Skin of body (tissue), 1 donor: ENCODE measurements at regions not wholly inside any gene's neighbourhood (a gene's known extent, or its start where the extent isn't known, plus 50 kb on each side); places are given as distances from the start of the nearest gene placed in this dataset.
"Not testable (repeated sequence)": the region's sequence is repeated elsewhere in the genome, so short reads cannot be mapped to it uniquely, and the experiment has no call there.

Experiments
- DNase-seq: peaks from one replicate; lab custom pipeline; 2025; lab: John Stamatoyannopoulos, UW

DNA sequence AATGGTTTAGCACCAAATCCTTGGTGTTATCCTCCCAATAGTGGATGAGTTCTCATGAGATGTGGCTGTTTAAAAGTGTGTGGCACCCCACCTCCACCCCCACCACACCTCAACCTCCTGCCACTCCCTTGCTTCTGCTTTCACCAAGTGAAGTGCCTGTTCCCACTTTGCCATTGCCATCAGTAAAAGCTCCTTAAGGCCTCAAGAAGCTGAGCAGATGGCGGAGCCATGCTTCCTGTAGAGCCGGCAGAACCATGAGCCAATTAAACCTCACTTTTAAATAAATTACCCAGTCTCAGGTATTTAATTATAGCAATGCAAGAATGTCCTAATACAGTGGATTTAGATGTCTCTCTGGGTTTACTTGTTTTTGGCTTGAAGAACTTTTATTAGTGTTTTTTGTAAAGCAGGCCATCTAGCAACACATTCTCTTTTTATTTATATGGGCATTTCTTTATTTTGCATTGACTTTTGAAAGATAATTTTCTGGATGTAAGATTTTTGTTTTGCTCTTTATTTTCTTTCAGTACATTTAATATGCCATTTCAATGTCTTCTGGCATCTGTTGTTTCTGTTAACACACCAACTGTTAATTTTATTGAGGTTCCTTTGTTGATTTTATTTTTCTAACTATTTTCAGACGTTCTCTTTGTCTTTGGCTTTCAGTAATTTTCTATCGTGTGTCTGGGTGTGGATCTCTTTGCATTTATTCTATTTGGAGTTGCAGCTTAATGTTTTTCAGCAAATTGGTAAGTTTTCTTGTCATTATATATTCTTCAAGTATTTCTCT is 724.5 kb upstream of the CNTN5 start:
- no peak for DNase-seq

- no peak for DNase-seq
These were observed 720.0 kb upstream of the CNTN5 start for GRCh38 chr11:98300719-98301118.

DNA sequence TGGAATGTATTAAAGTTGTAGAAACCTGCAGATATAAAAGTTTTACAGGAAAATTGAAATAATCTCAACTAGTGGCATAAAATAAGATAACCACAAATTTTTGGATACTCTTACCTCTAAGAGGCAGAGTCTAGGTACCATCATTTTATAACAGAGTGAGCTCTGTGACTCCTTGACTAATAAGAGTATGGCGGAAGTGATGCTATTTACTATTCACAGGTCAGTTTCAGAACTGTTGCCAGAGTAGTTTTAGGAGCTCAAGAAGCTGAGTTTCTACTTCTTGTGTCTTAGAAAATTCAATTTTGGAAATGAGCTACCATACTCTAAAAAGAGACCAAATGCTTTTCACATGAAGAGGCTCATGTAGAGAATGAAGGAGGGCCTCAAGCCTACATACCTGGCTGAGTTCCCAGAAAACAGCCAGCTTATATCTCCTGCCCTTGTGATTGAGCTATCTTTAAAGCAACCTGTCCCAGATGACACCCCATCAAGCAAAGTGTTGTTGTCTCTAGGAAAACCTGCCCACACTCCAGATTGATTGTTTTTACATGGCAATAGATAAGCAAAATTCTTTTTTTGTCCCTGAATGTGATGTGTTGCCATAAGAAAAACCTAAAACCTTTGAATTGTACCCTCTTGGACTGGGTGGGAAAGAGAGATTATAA is 712.8 kb upstream of the CNTN5 start:
- no peak for DNase-seq

- DNase-seq: not testable (repeated sequence)
These were observed 690.4 kb upstream of the CNTN5 start for GRCh38 chr11:98330306-98330705.

DNA sequence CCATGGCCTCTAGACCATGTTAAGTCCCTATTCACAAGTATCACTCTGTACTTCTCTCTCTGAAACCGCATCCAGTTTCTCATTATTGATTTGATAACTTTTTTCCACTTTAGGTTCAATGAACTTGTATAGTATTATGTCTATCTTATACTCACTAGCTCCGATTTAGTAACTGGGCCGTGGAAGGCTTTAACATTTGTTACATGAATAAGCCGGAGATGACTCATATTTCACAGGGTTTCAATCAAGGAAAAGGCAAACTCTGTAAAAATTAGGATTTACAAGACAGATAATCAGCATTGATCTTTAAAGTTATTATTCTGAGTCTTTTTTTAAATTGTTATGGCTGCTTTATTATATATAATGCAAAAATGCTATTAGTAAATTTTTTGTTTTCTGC is 662.2 kb upstream of the CNTN5 start:
- no peak for DNase-seq

DNA sequence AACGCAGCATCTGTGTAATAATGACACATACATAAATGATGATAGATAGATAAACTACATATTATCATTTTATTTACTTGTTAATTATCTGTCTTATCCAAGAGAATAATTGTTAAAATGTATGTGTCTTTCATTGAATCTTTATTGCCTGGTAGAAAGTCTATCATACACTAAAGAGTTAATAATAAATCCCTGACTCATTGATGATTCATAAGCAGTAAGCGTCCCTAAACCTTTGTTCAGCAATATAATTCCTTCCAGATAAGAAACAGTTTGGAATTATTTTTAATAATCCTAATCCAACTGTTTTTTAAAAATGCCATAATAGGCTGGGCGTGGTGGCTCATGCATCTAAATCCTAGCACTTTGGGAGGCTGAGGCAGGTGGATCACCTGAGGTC is 655.6 kb upstream of the CNTN5 start:
- DNase-seq: no peak

- DNase-seq: no peak
These were observed 654.8 kb upstream of the CNTN5 start for GRCh38 chr11:98365941-98366340.

DNA sequence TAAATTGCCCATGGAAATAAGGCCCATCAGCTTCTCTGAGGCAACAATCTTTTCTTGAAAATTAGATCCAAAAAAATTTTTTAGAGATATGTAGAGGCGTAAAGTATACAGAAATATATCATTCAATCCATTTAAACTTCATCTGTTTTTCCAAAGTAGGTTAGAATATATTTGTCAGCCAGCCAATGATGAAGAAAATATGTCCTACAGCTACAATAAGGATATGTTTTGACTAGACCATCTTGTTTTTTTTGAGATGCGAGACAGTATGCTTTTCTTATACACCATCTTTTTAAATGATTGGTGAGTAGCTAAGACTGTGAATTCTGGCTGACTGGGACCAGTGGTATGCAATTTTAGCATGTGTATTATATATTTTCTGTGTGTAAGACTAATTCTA is 630.4 kb upstream of the CNTN5 start:
- no peak for DNase-seq

DNA sequence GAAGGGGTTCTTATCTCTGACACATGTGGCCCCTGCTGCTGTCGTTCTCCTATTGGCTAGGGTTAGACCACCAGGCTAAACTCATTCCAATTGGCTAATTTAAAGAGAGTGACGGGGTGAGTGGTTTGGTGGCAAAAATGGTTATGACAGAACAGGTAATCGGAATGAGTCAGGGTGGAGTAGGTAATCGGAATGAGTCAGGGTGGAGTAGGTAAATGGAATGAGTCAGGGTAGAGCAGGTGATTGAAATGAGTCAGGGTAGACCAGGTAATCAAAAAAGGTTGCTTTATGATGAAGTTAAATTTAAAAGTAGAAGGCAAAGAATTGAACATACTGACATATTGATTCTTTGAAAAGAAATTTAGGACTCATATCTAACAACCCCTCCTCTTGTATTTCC is 626.2 kb upstream of the CNTN5 start:
- DNase-seq: not testable (repeated sequence)

GRCh38 chr11:98398508-98398907 is 622.2 kb upstream of the CNTN5 start:
- DNase-seq: no peak

DNA sequence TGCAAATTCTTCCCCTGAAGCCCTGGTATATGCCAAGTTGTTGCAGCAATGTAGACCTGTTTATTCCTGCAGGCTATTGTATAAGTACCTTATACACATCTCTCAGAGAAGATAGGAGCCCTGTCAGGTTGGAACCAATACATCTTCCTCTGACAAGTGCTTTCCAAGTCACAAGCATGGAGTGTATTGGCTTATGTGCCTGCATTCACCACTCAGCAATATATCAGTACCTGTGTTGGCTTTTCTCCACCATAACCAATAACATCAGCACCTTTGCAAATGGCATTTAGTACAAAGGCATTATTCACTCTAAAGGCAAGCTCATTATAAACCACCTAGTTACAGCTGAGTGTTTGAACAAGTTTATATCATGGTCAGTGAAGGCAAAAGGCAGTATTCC is 611.7 kb upstream of the CNTN5 start:
- no peak for DNase-seq

GRCh38 chr11:98411777-98412176 is 609.0 kb upstream of the CNTN5 start:
- DNase-seq: no peak

GRCh38 chr11:98417256-98417755 is 603.4 kb upstream of the CNTN5 start:
- no peak for DNase-seq

GRCh38 chr11:98423933-98424332 is 596.8 kb upstream of the CNTN5 start:
- no peak for DNase-seq

DNA sequence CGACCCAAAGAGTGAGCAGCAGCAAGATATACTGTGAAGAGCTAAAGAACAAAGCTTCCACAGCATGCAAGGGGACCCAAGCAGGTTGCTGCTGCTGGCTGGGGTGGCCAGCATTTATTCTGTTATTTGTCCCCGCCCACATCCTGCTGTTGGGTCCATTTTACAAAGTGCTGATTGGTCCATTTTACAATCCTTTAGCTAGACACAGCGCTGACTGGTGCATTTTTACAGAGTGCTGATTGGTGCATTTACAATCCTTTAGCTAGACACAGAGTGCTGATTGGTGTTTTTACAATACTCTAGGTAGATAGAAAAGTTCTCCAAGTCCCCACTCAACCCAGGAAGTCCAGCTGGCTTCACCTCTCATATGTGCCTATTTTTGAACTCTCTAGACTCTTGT is 596.0 kb upstream of the CNTN5 start:
- not testable (repeated sequence) for DNase-seq

- no peak for DNase-seq
These were observed 589.0 kb upstream of the CNTN5 start for GRCh38 chr11:98431463-98432359.

- DNase-seq: no peak
These were observed 586.5 kb upstream of the CNTN5 start for GRCh38 chr11:98434296-98434695.

GRCh38 chr11:98453378-98453777 is 567.4 kb upstream of the CNTN5 start:
- no peak for DNase-seq

DNA sequence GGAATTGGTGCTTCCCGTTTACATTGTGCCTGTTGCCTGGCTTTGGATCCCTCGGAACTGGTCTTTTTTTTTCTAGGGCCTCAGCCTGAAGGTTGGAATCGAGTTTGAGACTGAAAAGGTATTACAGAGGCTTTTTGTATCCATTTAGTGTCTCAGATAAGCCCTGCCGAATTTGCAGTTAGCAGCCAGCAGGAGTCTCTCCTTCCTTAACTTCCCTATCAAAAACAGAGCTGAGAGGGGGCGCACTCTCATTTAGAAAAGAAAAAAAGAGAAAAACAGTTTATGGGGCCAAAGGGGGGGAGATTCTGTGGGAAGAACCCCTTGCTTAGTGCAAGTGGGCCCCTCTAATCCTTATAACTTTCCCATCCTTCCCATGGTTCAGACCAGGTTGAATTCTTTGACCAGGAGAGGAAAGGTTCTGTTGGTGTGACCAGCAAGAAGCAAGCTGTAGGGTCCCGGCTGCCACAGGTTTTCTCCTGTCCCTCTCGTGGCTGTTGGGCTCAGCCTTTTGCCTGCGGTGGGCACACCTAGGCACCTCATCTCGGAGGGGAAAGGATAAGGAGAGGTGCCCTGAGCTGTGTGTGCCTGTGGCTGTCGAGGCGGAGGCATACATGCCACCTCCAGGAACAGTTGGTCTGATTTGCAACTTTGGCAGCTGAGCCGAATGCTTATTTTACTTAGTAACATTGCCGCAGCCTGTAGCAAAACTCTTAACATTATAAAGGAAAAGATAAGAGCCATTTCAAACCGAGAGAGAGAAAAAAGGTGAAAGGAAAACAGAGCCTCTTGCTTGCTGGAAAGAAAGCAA is 565.0 kb upstream of the CNTN5 start:
- DNase-seq: no peak

- no peak for DNase-seq
These were observed 564.5 kb upstream of the CNTN5 start for GRCh38 chr11:98456308-98456680.

DNA sequence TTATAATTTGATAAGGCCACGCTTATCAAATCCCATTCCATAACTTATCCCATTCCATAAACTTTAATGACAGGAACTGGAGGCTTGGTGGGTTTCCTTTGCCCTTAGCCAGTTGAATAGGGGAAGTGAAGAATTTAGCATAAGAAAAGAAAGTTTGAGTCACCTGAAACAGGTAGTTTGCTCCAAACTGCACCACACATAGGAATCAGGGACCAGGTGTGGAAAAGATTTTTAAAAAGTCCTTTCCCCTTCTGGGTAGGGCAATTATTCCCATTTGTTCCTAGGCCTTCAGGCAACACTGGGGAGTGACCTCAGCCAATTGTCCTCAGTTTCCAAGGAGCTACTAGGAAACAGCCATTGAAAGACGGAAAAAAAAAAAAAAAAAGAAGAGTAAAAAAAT is 525.7 kb upstream of the CNTN5 start:
- DNase-seq: no peak
